ENCODE measurements at regions not wholly inside any gene's neighbourhood (a gene's known extent, or its start where the extent isn't known, plus 50 kb on each side); places are given as distances from the start of the nearest gene placed in this dataset.

- DNase-seq (no peak), ATAC-seq (ENCODE audit: insufficient read depth, low FRiP score) (no peak)
- no peak overlapping the region for H3K9ac ChIP-seq (ENCODE audit: insufficient read depth in 1 of 2, low read length in 2 of 2)
- no peaks in the 10 kb centered on the region for H3K36me3 ChIP-seq (ENCODE audit: control insufficient read depth in 4 of 4, insufficient read depth in 4 of 4, low read length in 4 of 4)
- WGBS, 2 donors = 88 to 95% methylated on average over 2 of the region's 2 CpGs
- no peak overlapping the region for H3K27ac ChIP-seq (ENCODE audit: low read depth in 1 of 2, low read length in 1 of 2)
- no peak for TF ChIP-seq CTCF (IDR thresholded peaks at IDR 0.05; ENCODE audit: control extremely low read depth, extremely low read depth)
- no peaks in the 10 kb centered on the region for H3K9me3 ChIP-seq (ENCODE audit: control insufficient read depth in 4 of 4, insufficient read depth in 3 of 4, low read length in 3 of 4)
- no peak overlapping the region for H3K4me3 ChIP-seq
- no peaks in the 10 kb centered on the region for H3K27me3 ChIP-seq (ENCODE audit: control insufficient read depth in 3 of 3, insufficient read depth in 3 of 3, low read length in 2 of 3)
- H3K4me1 ChIP-seq (ENCODE audit: control insufficient read depth in 5 of 5, insufficient read depth in 5 of 5, low read length in 5 of 5) = peaks cover 0 to 5% (median 0%) of the 10 kb centered on the region in 5 donors
Measured at GRCh38 chr3:117916839-117917238, 1117.8 kb downstream of the IGSF11 start.

- H3K9me3 ChIP-seq (ENCODE audit: control insufficient read depth in 4 of 4, insufficient read depth in 3 of 4, low read length in 3 of 4) = no peaks in the 10 kb centered on the region
- H3K4me1 ChIP-seq (ENCODE audit: control insufficient read depth in 5 of 5, insufficient read depth in 5 of 5, low read length in 5 of 5) = peaks cover 0 to 3% (median 0%) of the 10 kb centered on the region in 5 donors
- no peaks in the 10 kb centered on the region for H3K27me3 ChIP-seq (ENCODE audit: control insufficient read depth in 3 of 3, insufficient read depth in 3 of 3, low read length in 2 of 3)
- no peaks in the 10 kb centered on the region for H3K36me3 ChIP-seq (ENCODE audit: control insufficient read depth in 4 of 4, insufficient read depth in 4 of 4, low read length in 4 of 4)
- no peak overlapping the region for H3K27ac ChIP-seq (ENCODE audit: low read depth in 1 of 2, low read length in 1 of 2)
- no peak for TF ChIP-seq CTCF (IDR thresholded peaks at IDR 0.05; ENCODE audit: control extremely low read depth, extremely low read depth)
- no peak overlapping the region for H3K9ac ChIP-seq (ENCODE audit: insufficient read depth in 1 of 2, low read length in 2 of 2)
- no peak overlapping the region for H3K4me3 ChIP-seq
- DNase-seq = no peak
- WGBS, 2 donors = 77 to 82% methylated on average over 1 of the region's 1 CpG
- no peak for ATAC-seq (ENCODE audit: insufficient read depth, low FRiP score)
Measured at GRCh38 chr3:117919621-117920020, 1115.0 kb downstream of the IGSF11 start.

GRCh38 chr3:117920253-117920898 lies 1114.3 kb downstream of the IGSF11 start:
- Histone ChIP-seq H3K27me3 (ENCODE audit: control insufficient read depth in 3 of 3, insufficient read depth in 3 of 3, low read length in 2 of 3) (no peaks in the 10 kb centered on the region), H3K4me1 (ENCODE audit: control insufficient read depth in 5 of 5, insufficient read depth in 5 of 5, low read length in 5 of 5) (no peaks in the 10 kb centered on the region), H3K9ac (ENCODE audit: insufficient read depth in 1 of 2, low read length in 2 of 2) (no peak overlapping the region), H3K9me3 (ENCODE audit: control insufficient read depth in 4 of 4, insufficient read depth in 3 of 4, low read length in 3 of 4) (no peaks in the 10 kb centered on the region), H3K4me3 (no peak overlapping the region), H3K27ac (ENCODE audit: low read depth in 1 of 2, low read length in 1 of 2) (no peak overlapping the region), H3K36me3 (ENCODE audit: control insufficient read depth in 4 of 4, insufficient read depth in 4 of 4, low read length in 4 of 4) (no peaks in the 10 kb centered on the region)
- TF ChIP-seq CTCF (IDR thresholded peaks at IDR 0.05; ENCODE audit: control extremely low read depth, extremely low read depth) = no peak
- WGBS, 2 donors = 55 to 66% methylated on average over 7 of the region's 7 CpGs
- ATAC-seq (ENCODE audit: insufficient read depth, low FRiP score) (no peak), DNase-seq (no peak)

GRCh38 chr3:117921411-117921810 lies 1113.2 kb downstream of the IGSF11 start:
- Histone ChIP-seq H3K9me3 (ENCODE audit: control insufficient read depth in 4 of 4, insufficient read depth in 3 of 4, low read length in 3 of 4) (no peaks in the 10 kb centered on the region), H3K4me3 (no peak overlapping the region), H3K27ac (ENCODE audit: low read depth in 1 of 2, low read length in 1 of 2) (no peak overlapping the region), H3K36me3 (ENCODE audit: control insufficient read depth in 4 of 4, insufficient read depth in 4 of 4, low read length in 4 of 4) (no peaks in the 10 kb centered on the region), H3K27me3 (ENCODE audit: control insufficient read depth in 3 of 3, insufficient read depth in 3 of 3, low read length in 2 of 3) (no peaks in the 10 kb centered on the region), H3K9ac (ENCODE audit: insufficient read depth in 1 of 2, low read length in 2 of 2) (no peak overlapping the region), H3K4me1 (ENCODE audit: control insufficient read depth in 5 of 5, insufficient read depth in 5 of 5, low read length in 5 of 5) (no peaks in the 10 kb centered on the region)
- no peak for TF ChIP-seq CTCF (IDR thresholded peaks at IDR 0.05; ENCODE audit: control extremely low read depth, extremely low read depth)
- DNase-seq (no peak), ATAC-seq (ENCODE audit: insufficient read depth, low FRiP score) (no peak)
- 82 to 83% methylated on average over 3 of the region's 3 CpGs for WGBS, 2 donors
